HEK293 (cell line): ENCODE measurements at regions not wholly inside any gene's neighbourhood (a gene's known extent, or its start where the extent isn't known, plus 50 kb on each side); places are given as distances from the start of the nearest gene placed in this dataset.
A peak's percentile ranks its signal among the peaks of the same experiment; 100 is the strongest.

Experiments
- CTCF ChIA-PET: fragments of 350-600 bp; formaldehyde crosslinking; extraction: SDS; loops from one replicate; lab custom pipeline; 2021; ENCODE audit warnings: antibody characterized with exemption; lab: Yijun Ruan, JAX
- POLR2A ChIA-PET: fragments of 300-600 bp; formaldehyde crosslinking; extraction: SDS; loops from one replicate; lab custom pipeline; 2020; ENCODE audit warnings: antibody characterized with exemption, inconsistent platforms; lab: Yijun Ruan, JAX
- H3K27ac ChIP-seq: fragments of 200-500 bp; sonication (Bioruptor generic); 2 replicates; pipeline ENCODE4 v1.5.1; 2014; ENCODE audit warnings: low read depth, low read length, control low read depth, inconsistent platforms; ENCODE audit errors: extremely low read depth
- H3K36me3 ChIP-seq, 2 experiments: fragments of 200-500 bp in 1 of 2; sonication (Bioruptor generic) in 1 of 2; 1 replicate in 1 of 2; 2 replicates in 1 of 2; pipeline ENCODE4 v1.5.1; 2014 to 2017; ENCODE audit warnings: inconsistent platforms in 2 of 2, low read length in 2 of 2; ENCODE audit not compliant: control insufficient read depth in 2 of 2, insufficient read depth in 1 of 2
- H3K4me1 ChIP-seq: fragments of 200-500 bp; sonication (Bioruptor generic); 2 replicates; pipeline ENCODE4 v1.5.1; 2014; ENCODE audit warnings: mild to moderate bottlenecking, low read length, inconsistent platforms; ENCODE audit not compliant: control insufficient read depth, insufficient read depth
- H3K4me3 ChIP-seq: 2 replicates; pipeline ENCODE4 v1.5.1; 2011; ENCODE audit warnings: low read depth, mild to moderate bottlenecking, control low read depth, low read length, moderate library complexity
- H3K9me3 ChIP-seq: fragments of 200-500 bp; sonication (Bioruptor generic); 2 replicates; pipeline ENCODE4 v1.5.1; 2014; ENCODE audit warnings: low read depth, low read length, inconsistent platforms; ENCODE audit not compliant: control insufficient read depth, insufficient read depth
- BCL11A ChIP-seq: fragments of 450-650 bp; formaldehyde crosslinking; IDR thresholded peaks from 2 replicates; pipeline ENCODE4 v1.5.1; 2016; ENCODE audit warnings: low read depth, missing biosample characterization, missing genetic modification characterization
- FEZF1 ChIP-seq: fragments of 450-650 bp; formaldehyde crosslinking; IDR thresholded peaks from 2 replicates; pipeline ENCODE4 v1.5.1; 2016; ENCODE audit warnings: missing biosample characterization, missing genetic modification characterization
- GFI1B ChIP-seq: fragments of 450-650 bp; formaldehyde crosslinking; IDR thresholded peaks from 2 replicates; pipeline ENCODE4 v1.5.1; 2016; ENCODE audit warnings: missing biosample characterization, missing genetic modification characterization
- KLF10 ChIP-seq: fragments of 450-650 bp; IDR thresholded peaks from 2 replicates; pipeline ENCODE4 v1.5.1; 2018; ENCODE audit warnings: missing biosample characterization, mild to moderate bottlenecking, missing genetic modification characterization
- MEIS1 ChIP-seq: sonication (generic); formaldehyde crosslinking; IDR thresholded peaks from 2 replicates; pipeline ENCODE4 v1.8.1; 2022; ENCODE audit warnings: missing genetic modification reagents, mild to moderate bottlenecking, borderline replicate concordance
- OVOL3 ChIP-seq: fragments of 450-650 bp; formaldehyde crosslinking; IDR thresholded peaks from 2 replicates; pipeline ENCODE4 v1.5.1; 2016; ENCODE audit warnings: missing biosample characterization, missing genetic modification characterization
- REST ChIP-seq: fragments of 450-650 bp; formaldehyde crosslinking; IDR thresholded peaks from 2 replicates; pipeline ENCODE4 v1.5.1; 2016; ENCODE audit warnings: missing biosample characterization, missing genetic modification characterization
- SETDB1 ChIP-seq: IDR thresholded peaks from one replicate; pipeline ENCODE4 v1.6.1; 2017; ENCODE audit warnings: mild to moderate bottlenecking, low read length, moderate library complexity, mixed read lengths; ENCODE audit not compliant: insufficient read length
- ZNF112 ChIP-seq: fragments of 450-650 bp; formaldehyde crosslinking; IDR thresholded peaks from 2 replicates; pipeline ENCODE4 v1.5.0; 2017; ENCODE audit warnings: missing biosample characterization, missing genetic modification characterization
- ZNF121 ChIP-seq: fragments of 450-650 bp; formaldehyde crosslinking; IDR thresholded peaks from 2 replicates; pipeline ENCODE4 v1.5.1; 2016; ENCODE audit warnings: missing biosample characterization, missing genetic modification characterization
- ZNF350 ChIP-seq: fragments of 450-650 bp; formaldehyde crosslinking; IDR thresholded peaks from 2 replicates; pipeline ENCODE4 v1.5.0; 2017; ENCODE audit warnings: missing biosample characterization, mild to moderate bottlenecking, missing genetic modification characterization
- ZNF354C ChIP-seq: fragments of 450-650 bp; formaldehyde crosslinking; IDR thresholded peaks from 2 replicates; pipeline ENCODE4 v1.5.1; 2016; ENCODE audit warnings: missing biosample characterization, missing genetic modification characterization, low read depth, borderline replicate concordance
- ZNF433 ChIP-seq: fragments of 450-650 bp; formaldehyde crosslinking; IDR thresholded peaks from 2 replicates; pipeline ENCODE4 v1.5.1; 2016; ENCODE audit warnings: missing biosample characterization, missing genetic modification characterization, low read depth
- ZNF510 ChIP-seq: fragments of 450-650 bp; formaldehyde crosslinking; IDR thresholded peaks from 2 replicates; pipeline ENCODE4 v1.5.1; 2018; ENCODE audit warnings: mild to moderate bottlenecking, missing genetic modification characterization, missing biosample characterization; ENCODE audit not compliant: insufficient replicate concordance
- ZNF521 ChIP-seq: fragments of 450-650 bp; formaldehyde crosslinking; IDR thresholded peaks from 2 replicates; pipeline ENCODE4 v1.5.1; 2017; ENCODE audit warnings: missing biosample characterization, mild to moderate bottlenecking, missing genetic modification characterization
- ZNF580 ChIP-seq: fragments of 450-650 bp; formaldehyde crosslinking; IDR thresholded peaks from 2 replicates; pipeline ENCODE4 v1.5.1; 2016; ENCODE audit warnings: missing biosample characterization, missing genetic modification characterization
- ZNF837 ChIP-seq: fragments of 450-650 bp; formaldehyde crosslinking; IDR thresholded peaks from 2 replicates; pipeline ENCODE4 v1.5.1; 2016; ENCODE audit warnings: missing biosample characterization, missing genetic modification characterization
- ZNF843 ChIP-seq: fragments of 450-650 bp; formaldehyde crosslinking; IDR thresholded peaks from 2 replicates; pipeline ENCODE4 v1.5.1; 2016; ENCODE audit warnings: missing biosample characterization, missing genetic modification characterization
- TF ChIP-seq, protein P1 (sequence below): fragments of 450-650 bp; formaldehyde crosslinking; IDR thresholded peaks from 2 replicates; pipeline ENCODE4 v1.5.1; 2016; ENCODE audit warnings: missing biosample characterization, missing genetic modification characterization
- TF ChIP-seq, protein P2 (sequence below): fragments of 450-650 bp; formaldehyde crosslinking; IDR thresholded peaks from 2 replicates; pipeline ENCODE4 v1.5.1; 2016; ENCODE audit warnings: missing biosample characterization, missing genetic modification characterization
- TF ChIP-seq, protein P3 (sequence below): fragments of 450-650 bp; formaldehyde crosslinking; IDR thresholded peaks from 2 replicates; pipeline ENCODE4 v1.5.1; 2016; ENCODE audit warnings: missing biosample characterization, missing genetic modification characterization
- TF ChIP-seq, protein P4 (sequence below): fragments of 450-650 bp; formaldehyde crosslinking; IDR thresholded peaks from 2 replicates; pipeline ENCODE4 v1.5.1; 2016; ENCODE audit warnings: missing biosample characterization, missing genetic modification characterization

- no peak overlapping the region for H3K4me3 ChIP-seq
- no peaks in the 10 kb centered on the region for H3K36me3 ChIP-seq
- TF ChIP-seq ZNF112 (no peak), SETDB1 (peak; percentile 11)
- ChIA-PET CTCF (interaction anchor here (0.6 kb wide), 1 partner anchor 125 kb away, joined by 3 read pairs; no protein-coding TSS in a partner anchor), POLR2A (no interaction called here)
- no peaks in the 10 kb centered on the region for H3K4me1 ChIP-seq
- no peak overlapping the region for H3K27ac ChIP-seq
- H3K9me3 ChIP-seq, result no peaks in the 10 kb centered on the region
Observed at GRCh38 chr6:9233226-9233625, 797.9 kb upstream of the SLC35B3 start.

DNA sequence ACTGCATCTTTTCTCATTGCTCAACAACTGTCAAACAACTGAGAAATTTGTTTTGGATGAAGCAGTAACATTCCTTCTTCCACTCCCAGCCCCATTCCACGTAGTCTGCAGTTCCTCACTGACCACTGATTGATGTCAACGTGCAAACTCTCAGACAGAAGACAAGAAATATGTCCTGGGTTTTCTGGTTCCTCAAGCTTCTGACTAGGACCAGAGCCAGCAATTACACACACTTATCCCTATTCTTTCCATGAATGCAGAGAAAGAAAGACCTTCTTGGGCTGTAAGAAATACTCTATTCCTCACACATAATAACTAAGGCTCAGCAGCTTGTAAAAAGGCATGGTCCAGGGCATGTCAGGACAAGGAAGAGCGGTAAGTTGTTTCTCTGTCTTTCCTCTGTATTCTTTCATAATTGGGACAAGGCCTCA is 790.1 kb upstream of the SLC35B3 start:
- CTCF ChIA-PET, result no interaction called here
- Histone ChIP-seq H3K4me1 (no peaks in the 10 kb centered on the region), H3K36me3 (no peaks in the 10 kb centered on the region), H3K9me3 (no peaks in the 10 kb centered on the region), H3K4me3 (no peak overlapping the region), H3K27ac (no peak overlapping the region)
- POLR2A ChIA-PET, result no interaction called here
- TF ChIP-seq OVOL3 (tag by site-specific recombination) (no peak), KLF10 (tag by site-specific recombination) (no peak), BCL11A (tag by site-specific recombination) (no peak), ZNF121 (tag by site-specific recombination) (no peak), ZNF521 (tag by site-specific recombination) (no peak), FEZF1 (tag by site-specific recombination) (no peak), ZNF510 (no peak), ZNF837 (tag by site-specific recombination) (no peak), ZNF354C (tag by site-specific recombination) (no peak), ZNF433 (tag by site-specific recombination) (no peak), GFI1B (tag by site-specific recombination) (no peak), ZNF580 (tag by site-specific recombination) (no peak), REST (tag by site-specific recombination) (no peak), ZNF350 (tag by site-specific recombination) (no peak), MEIS1 (CRISPR knock-in tag) (no peak), ZNF843 (no peak)
- TF ChIP-seq, protein P1, sequence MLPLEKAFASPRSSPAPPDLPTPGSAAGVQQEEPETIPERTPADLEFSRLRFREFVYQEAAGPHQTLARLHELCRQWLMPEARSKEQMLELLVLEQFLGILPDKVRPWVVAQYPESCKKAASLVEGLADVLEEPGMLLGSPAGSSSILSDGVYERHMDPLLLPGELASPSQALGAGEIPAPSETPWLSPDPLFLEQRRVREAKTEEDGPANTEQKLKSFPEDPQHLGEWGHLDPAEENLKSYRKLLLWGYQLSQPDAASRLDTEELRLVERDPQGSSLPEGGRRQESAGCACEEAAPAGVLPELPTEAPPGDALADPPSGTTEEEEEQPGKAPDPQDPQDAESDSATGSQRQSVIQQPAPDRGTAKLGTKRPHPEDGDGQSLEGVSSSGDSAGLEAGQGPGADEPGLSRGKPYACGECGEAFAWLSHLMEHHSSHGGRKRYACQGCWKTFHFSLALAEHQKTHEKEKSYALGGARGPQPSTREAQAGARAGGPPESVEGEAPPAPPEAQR (tag by site-specific recombination), result no peak
- TF ChIP-seq, protein P2, sequence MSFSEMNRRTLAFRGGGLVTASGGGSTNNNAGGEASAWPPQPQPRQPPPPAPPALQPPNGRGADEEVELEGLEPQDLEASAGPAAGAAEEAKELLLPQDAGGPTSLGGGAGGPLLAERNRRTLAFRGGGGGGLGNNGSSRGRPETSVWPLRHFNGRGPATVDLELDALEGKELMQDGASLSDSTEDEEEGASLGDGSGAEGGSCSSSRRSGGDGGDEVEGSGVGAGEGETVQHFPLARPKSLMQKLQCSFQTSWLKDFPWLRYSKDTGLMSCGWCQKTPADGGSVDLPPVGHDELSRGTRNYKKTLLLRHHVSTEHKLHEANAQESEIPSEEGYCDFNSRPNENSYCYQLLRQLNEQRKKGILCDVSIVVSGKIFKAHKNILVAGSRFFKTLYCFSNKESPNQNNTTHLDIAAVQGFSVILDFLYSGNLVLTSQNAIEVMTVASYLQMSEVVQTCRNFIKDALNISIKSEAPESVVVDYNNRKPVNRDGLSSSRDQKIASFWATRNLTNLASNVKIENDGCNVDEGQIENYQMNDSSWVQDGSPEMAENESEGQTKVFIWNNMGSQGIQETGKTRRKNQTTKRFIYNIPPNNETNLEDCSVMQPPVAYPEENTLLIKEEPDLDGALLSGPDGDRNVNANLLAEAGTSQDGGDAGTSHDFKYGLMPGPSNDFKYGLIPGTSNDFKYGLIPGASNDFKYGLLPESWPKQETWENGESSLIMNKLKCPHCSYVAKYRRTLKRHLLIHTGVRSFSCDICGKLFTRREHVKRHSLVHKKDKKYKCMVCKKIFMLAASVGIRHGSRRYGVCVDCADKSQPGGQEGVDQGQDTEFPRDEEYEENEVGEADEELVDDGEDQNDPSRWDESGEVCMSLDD (tag by site-specific recombination), result no peak
- TF ChIP-seq, protein P3, sequence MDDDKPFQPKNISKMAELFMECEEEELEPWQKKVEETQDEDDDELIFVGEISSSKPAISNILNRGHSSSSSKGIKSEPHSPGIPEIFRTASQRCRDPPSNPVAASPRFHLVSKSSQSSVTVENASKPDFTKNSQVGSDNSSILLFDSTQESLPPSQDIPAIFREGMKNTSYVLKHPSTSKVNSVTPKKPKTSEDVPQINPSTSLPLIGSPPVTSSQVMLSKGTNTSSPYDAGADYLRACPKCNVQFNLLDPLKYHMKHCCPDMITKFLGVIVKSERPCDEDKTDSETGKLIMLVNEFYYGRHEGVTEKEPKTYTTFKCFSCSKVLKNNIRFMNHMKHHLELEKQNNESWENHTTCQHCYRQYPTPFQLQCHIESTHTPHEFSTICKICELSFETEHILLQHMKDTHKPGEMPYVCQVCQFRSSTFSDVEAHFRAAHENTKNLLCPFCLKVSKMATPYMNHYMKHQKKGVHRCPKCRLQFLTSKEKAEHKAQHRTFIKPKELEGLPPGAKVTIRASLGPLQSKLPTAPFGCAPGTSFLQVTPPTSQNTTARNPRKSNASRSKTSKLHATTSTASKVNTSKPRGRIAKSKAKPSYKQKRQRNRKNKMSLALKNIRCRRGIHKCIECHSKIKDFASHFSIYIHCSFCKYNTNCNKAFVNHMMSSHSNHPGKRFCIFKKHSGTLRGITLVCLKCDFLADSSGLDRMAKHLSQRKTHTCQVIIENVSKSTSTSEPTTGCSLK, result no peak
- TF ChIP-seq, protein P4, sequence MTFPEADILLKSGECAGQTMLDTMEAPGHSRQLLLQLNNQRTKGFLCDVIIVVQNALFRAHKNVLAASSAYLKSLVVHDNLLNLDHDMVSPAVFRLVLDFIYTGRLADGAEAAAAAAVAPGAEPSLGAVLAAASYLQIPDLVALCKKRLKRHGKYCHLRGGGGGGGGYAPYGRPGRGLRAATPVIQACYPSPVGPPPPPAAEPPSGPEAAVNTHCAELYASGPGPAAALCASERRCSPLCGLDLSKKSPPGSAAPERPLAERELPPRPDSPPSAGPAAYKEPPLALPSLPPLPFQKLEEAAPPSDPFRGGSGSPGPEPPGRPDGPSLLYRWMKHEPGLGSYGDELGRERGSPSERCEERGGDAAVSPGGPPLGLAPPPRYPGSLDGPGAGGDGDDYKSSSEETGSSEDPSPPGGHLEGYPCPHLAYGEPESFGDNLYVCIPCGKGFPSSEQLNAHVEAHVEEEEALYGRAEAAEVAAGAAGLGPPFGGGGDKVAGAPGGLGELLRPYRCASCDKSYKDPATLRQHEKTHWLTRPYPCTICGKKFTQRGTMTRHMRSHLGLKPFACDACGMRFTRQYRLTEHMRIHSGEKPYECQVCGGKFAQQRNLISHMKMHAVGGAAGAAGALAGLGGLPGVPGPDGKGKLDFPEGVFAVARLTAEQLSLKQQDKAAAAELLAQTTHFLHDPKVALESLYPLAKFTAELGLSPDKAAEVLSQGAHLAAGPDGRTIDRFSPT, result no peak
